GM12872 (cell line): ENCODE measurements at regions not wholly inside any gene's neighbourhood (a gene's known extent, or its start where the extent isn't known, plus 50 kb on each side); places are given as distances from the start of the nearest gene placed in this dataset.

ENCODE experiments used
- TF ChIP-seq, protein P1 (sequence below): IDR thresholded peaks from 3 replicates; pipeline ENCODE4 v1.5.1; 2011; ENCODE audit warnings: low read depth, mild to moderate bottlenecking, low read length, moderate library complexity; ENCODE audit not compliant: insufficient read depth

DNA sequence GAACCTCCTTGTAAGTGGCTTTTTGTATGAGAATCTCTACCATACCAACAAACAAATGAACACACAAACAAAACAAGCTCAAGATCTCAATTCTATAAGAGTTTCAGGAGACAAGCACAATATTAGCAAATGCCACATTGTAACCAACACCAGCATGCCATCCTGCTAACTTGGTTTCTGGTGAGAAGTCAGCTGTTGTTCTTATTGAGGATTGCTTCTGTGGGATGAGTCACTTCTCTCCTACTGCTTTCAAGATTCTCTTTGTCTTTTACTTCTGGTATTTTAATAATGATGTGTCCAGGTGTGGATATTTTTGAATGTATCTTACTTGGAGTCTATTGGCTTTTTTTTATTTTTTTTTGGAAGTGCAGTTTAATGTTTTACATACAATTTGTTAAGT is 131.7 kb downstream of the BCL2L11 start:
- TF ChIP-seq, protein P1, sequence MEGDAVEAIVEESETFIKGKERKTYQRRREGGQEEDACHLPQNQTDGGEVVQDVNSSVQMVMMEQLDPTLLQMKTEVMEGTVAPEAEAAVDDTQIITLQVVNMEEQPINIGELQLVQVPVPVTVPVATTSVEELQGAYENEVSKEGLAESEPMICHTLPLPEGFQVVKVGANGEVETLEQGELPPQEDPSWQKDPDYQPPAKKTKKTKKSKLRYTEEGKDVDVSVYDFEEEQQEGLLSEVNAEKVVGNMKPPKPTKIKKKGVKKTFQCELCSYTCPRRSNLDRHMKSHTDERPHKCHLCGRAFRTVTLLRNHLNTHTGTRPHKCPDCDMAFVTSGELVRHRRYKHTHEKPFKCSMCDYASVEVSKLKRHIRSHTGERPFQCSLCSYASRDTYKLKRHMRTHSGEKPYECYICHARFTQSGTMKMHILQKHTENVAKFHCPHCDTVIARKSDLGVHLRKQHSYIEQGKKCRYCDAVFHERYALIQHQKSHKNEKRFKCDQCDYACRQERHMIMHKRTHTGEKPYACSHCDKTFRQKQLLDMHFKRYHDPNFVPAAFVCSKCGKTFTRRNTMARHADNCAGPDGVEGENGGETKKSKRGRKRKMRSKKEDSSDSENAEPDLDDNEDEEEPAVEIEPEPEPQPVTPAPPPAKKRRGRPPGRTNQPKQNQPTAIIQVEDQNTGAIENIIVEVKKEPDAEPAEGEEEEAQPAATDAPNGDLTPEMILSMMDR: no peak

DNA sequence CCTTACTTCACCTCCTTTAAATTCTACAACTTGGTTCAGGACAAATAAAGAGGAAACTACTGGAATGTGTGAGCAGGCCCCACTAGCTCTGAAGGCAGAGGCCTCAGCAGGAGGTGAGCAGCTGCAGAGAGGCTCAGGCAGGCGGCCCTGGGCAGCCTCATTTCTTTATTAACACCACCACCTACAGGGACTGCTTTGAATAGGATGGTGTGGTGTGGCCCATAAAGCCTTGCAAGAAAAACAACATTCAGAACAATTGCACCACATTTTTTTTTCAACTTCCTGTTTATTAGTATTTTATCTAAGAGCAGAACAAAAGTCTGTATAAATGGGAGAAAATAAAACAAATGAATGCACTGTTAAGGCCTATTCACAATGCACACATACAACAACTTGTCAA is 333.7 kb downstream of the BCL2L11 start:
- TF ChIP-seq, protein P1: peak; percentile 13; the same call in 1 of the 3 replicates

DNA sequence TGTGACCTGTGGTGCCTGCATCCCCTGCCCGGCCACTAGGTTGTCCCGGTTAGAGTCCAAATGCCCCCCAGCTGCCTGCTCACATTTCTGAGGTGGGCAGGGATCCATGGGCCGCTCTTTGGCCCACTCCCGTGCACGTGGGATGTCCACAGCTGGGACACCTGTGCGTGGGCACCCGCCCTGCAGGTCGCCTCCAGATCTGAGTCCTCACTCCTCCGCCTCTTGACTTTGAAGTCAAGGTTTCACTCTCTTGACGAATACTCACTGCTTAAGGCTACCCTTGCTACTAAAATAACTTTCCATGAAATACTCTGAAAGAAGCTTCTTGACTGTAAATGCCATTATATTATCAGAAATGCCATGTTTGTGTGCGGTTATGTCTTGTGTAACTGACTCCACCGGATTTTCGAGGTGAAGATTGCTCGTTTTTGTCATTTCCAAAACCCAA is 358.2 kb downstream of the BCL2L11 start:
- TF ChIP-seq, protein P1: 0 out of 3 replicates have a peak, but pooled peaks have one; percentile 10

DNA sequence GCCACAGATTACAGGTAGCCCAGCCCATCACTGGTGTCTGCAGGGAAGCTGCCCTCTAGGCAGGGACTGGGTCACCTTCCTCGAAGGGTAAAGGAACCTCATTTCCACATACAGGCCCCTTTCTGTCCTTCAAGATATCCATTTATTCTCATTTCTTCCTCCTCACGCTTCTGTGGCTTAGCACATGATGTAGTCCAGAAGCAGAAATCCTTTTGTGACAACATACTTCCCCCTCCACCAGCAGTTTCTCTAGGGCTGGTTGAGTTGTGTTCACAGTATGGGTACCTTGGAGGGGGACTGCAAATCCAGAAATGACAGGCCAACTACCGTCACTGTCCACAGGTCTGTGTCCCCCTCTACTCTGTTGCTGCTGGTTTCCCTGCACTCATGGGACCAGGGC is 364.9 kb downstream of the ANAPC1 start:
- TF ChIP-seq, protein P1: no peak

DNA sequence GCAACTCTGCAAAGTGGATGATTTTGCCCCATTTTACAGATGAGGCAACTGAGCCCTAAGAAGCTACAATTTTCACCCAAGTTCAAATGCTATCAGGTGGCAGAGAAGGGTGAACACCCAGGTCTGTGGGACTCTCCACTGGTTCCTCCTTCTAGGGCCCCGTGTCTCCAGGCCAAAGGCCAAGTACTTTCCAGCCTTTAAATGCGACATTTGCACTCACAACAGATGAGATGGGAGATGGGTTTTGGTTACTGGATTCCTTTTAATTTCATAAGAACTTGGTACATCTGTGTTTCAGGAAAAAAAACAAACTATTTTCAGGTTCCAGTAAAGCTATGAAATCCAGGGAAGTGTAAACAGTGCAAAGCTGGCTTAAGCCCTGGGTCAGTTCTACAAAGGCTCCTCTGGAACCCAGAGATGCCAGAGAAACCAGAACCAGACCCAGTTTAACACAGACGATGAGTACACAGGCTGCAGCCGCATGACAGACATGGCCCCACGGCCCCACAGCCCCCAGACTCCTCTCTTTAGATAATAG is 361.7 kb downstream of the ANAPC1 start:
- TF ChIP-seq, protein P1: no peak

- TF ChIP-seq, protein P1: no peak
Observed at GRCh38 chr2:111523009-111523408, 361.0 kb downstream of the ANAPC1 start.

DNA sequence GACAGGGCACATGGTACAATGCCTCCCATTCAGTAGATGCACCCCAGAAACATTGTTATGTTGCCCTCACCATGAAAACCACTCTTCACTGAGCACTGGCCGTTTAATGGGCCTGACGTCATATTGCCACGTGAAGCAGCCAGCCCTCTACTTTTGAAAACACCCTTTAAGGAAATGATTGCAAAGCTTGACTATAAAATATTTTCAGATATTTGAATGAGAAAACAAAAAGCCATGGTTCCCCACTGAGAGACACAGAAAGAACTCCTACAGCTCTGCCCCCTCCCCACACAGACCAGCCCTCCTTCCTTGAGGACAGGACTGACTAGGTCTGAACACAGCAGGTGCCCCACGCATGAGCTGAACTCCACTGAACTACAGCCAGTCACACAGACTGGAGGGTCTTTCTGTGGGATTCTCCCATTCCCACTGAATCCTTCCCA is 349.1 kb downstream of the ANAPC1 start:
- TF ChIP-seq, protein P1: no peak
